BE2C (cell line): ENCODE measurements at regions not wholly inside any gene's neighbourhood (a gene's known extent, or its start where the extent isn't known, plus 50 kb on each side); places are given as distances from the start of the nearest gene placed in this dataset.

Experiments
- DNase-seq: peaks from one replicate; pipeline ENCODE4 v3.0.0-alpha.2; 2020
- H3K27me3 ChIP-seq: fragments of 250-450 bp; sonication (Bioruptor Pico); 2 replicates; pipeline ENCODE4 v1.5.1; 2020; ENCODE audit warnings: mild to moderate bottlenecking
- H3K36me3 ChIP-seq: fragments of 250-450 bp; sonication (Bioruptor Pico); 2 replicates; pipeline ENCODE4 v1.5.1; 2020; ENCODE audit warnings: mild to moderate bottlenecking
- H3K4me1 ChIP-seq: fragments of 250-450 bp; sonication (Bioruptor Pico); 2 replicates; pipeline ENCODE4 v1.5.1; 2020
- H3K4me3 ChIP-seq: 2 replicates; pipeline ENCODE4 v1.5.1; 2011; ENCODE audit warnings: low read depth, low read length
- H3K9me3 ChIP-seq: fragments of 250-450 bp; sonication (Bioruptor Pico); 2 replicates; pipeline ENCODE4 v1.5.1; 2020
- TF ChIP-seq, protein P1 (sequence below): IDR thresholded peaks from 2 replicates; pipeline ENCODE4 v1.5.1; 2012; ENCODE audit warnings: mild to moderate bottlenecking, low read depth, low read length

DNA sequence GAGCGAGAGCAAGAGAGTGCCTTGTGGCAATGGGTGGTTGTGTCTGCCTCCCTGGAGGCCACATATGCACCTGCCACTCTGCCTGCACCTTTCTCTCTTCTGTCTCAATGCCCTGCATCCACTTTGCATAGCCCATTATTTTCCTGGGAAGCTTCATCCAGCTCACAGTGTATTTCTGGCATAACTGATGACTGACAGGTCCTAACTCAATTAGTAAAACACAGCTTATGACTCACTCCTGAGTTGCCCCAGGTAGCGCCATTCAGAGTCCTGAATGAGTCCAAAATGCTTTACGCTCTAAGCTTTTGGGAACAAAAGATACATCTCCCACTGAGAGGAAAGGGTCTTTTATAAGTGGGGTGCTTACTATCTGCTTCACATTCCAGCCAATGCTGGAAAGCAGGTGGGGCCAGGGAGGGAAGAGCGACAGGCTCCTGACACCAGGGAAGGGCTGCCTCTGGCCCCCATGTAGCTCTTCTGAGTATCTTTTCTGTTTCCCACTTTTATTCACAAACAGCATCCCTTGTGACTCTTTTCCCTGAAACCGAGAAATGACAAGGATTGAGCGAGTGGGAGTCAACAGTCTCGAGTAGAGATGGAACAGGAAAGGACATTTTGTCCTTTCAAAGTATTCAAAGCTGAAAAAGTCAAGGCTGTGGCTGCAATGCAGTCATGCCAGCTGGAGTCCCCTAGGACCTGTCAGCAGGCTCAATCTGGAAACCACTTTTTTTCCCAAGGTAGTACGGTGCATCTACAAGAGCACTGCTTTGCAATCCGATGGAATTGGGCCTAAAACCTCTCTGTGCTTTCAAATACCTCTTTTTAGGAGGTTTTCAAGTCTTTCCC lies 479.3 kb upstream of the PODXL start:
- TF ChIP-seq, protein P1, sequence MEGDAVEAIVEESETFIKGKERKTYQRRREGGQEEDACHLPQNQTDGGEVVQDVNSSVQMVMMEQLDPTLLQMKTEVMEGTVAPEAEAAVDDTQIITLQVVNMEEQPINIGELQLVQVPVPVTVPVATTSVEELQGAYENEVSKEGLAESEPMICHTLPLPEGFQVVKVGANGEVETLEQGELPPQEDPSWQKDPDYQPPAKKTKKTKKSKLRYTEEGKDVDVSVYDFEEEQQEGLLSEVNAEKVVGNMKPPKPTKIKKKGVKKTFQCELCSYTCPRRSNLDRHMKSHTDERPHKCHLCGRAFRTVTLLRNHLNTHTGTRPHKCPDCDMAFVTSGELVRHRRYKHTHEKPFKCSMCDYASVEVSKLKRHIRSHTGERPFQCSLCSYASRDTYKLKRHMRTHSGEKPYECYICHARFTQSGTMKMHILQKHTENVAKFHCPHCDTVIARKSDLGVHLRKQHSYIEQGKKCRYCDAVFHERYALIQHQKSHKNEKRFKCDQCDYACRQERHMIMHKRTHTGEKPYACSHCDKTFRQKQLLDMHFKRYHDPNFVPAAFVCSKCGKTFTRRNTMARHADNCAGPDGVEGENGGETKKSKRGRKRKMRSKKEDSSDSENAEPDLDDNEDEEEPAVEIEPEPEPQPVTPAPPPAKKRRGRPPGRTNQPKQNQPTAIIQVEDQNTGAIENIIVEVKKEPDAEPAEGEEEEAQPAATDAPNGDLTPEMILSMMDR, result no peak
- Histone ChIP-seq H3K9me3 (no peaks in the 10 kb centered on the region), H3K36me3 (no peaks in the 10 kb centered on the region), H3K4me1 (peaks cover 36% of the 10 kb centered on the region), H3K4me3 (peak overlapping the region; percentile 23), H3K27me3 (no peaks in the 10 kb centered on the region)
- peak; percentile 46 for DNase-seq

DNA sequence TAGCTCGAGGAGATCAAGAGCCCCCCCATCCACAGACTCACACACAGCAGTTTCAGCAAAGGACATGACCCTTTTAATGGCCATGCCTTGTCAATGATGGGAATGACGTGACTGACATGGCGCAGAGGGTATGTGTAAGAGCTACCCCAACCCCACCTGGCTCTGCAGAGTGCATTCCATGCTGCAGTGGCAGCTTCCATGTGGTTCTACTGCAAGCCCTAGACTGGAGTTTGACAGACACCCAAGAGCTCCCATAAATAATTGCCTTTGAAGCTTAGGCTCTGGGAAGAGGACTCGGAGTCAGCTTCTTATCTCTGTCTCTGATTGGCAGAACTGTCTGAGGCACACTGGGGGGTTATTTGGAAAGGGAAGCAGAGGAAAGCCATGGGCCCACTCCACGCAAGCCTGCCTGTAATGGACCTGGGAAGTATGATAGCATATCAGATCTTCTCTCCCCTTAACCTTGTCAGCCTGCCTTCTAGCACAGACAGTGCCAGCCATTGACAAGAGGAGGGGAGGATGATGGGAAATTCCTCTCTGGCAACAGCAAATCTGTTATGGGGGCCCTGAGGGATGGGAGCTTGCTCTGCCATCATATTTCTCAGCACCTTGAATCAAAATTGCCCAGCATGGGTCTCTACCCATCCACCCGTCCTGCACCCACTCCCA lies 478.5 kb upstream of the PODXL start:
- H3K4me1 ChIP-seq, result peaks cover 44% of the 10 kb centered on the region
- no peaks in the 10 kb centered on the region for H3K27me3 ChIP-seq
- no peaks in the 10 kb centered on the region for H3K9me3 ChIP-seq
- peak; percentile 80 for DNase-seq
- H3K36me3 ChIP-seq, result no peaks in the 10 kb centered on the region
- H3K4me3 ChIP-seq, result peak overlapping the region; percentile 23
- TF ChIP-seq, protein P1, result no peak

DNA sequence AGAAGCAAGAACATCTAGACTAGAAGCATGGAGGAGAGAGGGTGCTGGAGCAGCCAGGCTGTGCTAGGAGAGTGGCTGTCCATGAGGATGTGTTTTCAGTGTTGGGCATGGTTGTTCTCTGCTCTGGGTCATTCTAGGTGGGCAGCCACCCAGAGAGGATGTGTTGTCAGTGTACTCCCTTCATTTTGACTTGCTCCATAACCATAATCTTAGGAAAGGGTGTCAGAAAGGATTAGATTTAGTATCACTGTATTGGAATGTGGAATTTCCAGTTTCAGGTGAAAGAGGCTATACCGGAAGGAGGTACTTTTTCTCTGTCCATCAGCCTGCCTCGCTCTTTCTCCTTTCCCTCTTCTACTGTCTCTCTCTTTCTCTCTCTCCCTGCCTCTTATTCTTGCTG lies 474.5 kb upstream of the PODXL start:
- H3K4me1 ChIP-seq, result peaks cover 44% of the 10 kb centered on the region
- H3K27me3 ChIP-seq, result no peaks in the 10 kb centered on the region
- TF ChIP-seq, protein P1, result no peak
- no peaks in the 10 kb centered on the region for H3K9me3 ChIP-seq
- H3K4me3 ChIP-seq, result no peak overlapping the region
- no peak for DNase-seq
- H3K36me3 ChIP-seq, result no peaks in the 10 kb centered on the region; the same call in 1 of the 2 replicates

DNA sequence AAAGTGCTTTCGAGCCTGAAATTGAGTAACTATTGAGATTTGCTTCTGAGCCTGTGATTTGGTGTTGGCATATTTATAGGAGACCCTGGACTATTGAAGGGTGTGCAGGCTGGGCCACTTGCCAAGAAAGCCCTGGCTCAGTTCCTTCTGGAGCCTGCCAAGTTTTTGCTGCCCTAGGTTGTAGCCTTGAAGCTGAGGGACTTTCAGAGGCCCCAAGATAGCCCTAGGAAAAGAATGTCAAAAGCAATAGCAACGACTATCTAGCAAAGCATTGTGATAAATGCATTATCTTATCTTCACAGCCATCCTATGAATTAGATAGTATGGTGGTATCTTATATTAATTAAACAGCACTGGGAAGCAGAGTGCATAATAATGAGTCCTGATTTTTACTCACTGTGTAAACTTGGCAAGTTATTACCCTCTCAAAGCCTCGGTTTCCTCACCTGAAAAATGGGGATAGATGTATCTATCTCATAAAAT lies 473.7 kb upstream of the PODXL start:
- Histone ChIP-seq H3K9me3 (no peaks in the 10 kb centered on the region), H3K27me3 (no peaks in the 10 kb centered on the region), H3K4me3 (no peak overlapping the region), H3K36me3 (no peaks in the 10 kb centered on the region; the same call in 1 of the 2 replicates), H3K4me1 (peaks cover 37% of the 10 kb centered on the region)
- TF ChIP-seq, protein P1, result no peak
- DNase-seq, result peak; percentile 70

DNA sequence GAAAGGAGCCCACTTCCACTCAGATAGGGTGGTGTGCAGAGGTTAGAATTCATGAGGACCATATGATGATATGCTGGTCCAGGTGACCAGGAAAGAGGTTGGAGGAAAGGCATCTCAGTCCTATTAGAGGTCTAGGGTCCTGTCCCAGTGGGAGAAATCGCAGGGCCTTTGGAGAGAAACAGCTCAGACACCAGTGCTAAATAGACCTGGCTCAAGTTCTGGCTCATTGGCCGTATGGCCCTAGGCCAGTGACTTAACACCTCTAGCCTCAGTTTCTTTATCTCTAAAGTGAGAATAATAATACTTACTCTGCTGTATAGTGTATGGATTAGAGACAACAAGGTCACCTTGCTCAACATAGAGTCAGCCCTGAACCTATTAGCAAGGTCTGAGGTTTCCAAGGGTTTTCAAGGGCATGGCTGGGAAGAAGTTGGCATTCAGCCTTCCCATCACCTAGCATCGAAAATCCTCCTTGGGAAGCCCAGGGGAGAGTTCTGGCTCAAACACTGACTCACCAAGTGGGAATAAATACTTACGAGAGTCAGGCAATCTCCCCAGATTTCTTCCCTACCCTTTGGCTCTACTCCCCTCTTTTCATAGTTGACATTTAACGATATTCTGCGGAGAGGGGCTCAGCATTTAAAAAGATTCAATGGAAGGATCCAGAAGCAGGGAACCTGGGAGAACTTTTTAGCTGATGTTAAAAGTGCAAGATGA lies 473.1 kb upstream of the PODXL start:
- no peak for DNase-seq
- H3K4me1 ChIP-seq, result peaks cover 31% of the 10 kb centered on the region

More for the DNA sequence above, 473.1 kb upstream of the PODXL start:
- Histone ChIP-seq H3K27me3 (no peaks in the 10 kb centered on the region), H3K36me3 (no peaks in the 10 kb centered on the region; the same call in 1 of the 2 replicates), H3K4me3 (no peak overlapping the region), H3K9me3 (no peaks in the 10 kb centered on the region)
- TF ChIP-seq, protein P1, result no peak
